Activated CD8-positive, alpha-beta memory T cell treated with anti-CD3 and anti-CD28 coated beads for 24 hours (primary cell): ENCODE measurements at regions not wholly inside any gene's neighbourhood (a gene's known extent, or its start where the extent isn't known, plus 50 kb on each side); places are given as distances from the start of the nearest gene placed in this dataset.
"Not testable (repeated sequence)": the region's sequence is repeated elsewhere in the genome, so short reads cannot be mapped to it uniquely, and the experiment has no call there.

Source experiments
- DNase-seq: peaks from one replicate; pipeline ENCODE4 v3.0.0-alpha.2; 2020

DNA sequence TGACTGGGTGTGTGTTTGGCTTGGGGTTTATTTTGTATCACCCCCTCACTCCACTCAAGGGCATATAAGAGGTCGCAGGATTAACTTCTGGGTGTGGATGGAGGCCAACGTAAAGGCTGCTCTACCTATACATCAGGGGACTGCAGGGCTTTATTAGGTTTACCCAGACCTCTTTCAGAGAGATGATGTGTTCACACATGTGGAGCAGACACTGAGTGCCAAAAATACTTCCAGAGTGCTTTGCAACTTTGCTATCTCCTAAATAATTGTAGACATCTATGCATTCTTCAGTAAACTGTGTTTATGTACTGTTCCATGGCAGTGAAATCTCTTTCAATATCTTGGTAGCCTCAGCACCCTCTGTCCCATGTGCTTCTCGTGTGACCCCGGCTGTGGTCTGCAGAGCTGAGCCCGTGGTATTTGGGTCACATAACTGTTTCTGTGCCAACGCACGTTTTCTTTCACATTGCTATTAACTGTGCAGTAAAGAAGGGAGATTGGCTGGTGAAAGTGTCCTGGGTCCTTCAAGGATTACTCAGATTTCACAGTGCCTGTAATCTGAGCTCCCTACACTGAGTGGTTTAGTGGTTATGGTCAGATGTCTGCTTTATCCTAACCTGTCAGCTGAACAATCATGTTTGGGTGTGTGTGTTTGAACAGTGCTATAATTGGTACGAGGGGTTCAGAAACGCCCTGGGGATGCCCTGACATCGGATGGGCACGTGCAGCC, 208.1 kb downstream of the VAPA start:
- DNase-seq = no peak

DNA sequence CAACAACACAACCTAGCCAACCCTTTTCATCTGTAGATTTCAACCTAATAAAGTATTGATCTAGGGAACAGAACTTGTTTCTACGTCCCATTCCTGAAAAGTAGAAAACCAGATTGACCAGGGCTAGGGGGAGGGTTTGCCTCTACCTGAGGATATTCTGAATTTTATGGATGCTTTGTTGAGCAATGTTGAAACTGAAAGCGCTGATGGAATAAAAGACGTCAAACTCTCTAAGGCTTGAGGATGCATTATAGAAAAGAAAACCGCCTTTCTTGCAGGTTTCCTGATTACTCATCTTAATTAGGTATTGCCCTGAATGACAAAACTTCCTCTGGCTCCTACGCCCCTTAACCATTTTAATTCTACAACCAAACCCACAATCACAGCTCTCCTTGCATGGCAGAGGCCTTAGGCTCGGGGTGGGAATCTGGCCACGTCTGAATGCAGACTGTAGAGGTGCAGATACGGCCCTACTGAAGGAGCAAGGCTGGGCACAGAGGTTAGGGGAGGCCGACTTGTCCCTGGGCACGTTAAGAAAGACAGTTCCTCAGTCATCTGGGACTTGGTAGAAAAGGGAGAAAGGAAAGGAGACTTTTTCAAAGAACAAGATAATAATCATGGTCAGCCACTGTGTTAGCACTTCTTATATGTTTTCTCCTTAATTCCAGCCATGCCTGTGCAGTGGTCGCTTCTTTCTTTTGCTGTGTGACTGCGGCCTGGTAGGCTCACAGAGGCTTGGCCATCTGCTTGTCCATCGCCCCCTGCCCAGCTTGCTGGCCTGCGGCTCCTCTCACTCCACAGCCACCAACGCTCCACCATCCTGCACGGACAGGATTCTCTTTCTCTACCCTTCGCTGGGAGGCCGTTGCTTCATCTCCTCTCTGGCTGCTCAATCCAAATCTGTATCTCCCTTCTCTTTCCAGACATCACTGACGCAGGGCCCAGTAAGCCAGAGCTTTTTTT, 209.5 kb downstream of the VAPA start:
- DNase-seq = no peak

DNA sequence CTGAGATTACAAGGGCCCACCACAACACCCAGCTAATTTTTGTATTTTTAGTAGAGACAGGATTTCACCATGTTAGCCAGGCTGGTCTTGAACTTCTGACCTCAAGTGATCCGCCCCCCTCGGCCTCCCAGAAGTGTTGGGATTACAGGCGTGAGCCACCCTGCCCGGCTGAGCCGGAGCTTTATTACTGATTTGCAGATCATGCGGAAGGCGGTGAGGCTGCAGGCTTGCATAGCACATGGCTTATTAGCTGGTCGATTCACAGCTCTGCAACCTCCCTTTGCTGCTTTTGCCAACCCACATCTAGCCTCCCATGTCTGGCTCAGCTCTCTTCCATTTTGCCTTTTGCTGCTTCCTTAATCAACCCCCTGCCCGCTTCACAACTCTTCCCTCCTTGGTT, 210.3 kb downstream of the VAPA start:
- no peak for DNase-seq

DNA sequence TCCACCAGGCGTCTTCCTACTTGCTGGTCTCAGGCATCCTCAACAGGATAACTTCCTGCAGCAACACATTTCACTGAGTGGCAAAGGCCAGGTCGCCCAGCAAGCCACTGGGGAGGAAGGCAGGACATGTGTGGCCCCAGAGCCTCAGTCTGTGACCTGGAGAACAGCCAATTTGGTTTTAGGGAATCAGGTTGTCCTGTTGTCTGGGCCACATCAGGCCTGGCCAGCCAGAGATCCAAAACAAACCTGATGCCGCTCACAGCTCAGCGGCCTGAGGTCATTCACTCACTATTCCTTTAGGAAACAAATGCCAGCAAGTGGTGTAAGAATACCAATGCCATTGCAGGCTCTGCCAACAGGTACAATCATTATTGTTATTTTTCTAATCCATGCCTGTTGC, 210.7 kb downstream of the VAPA start:
- no peak for DNase-seq

DNA sequence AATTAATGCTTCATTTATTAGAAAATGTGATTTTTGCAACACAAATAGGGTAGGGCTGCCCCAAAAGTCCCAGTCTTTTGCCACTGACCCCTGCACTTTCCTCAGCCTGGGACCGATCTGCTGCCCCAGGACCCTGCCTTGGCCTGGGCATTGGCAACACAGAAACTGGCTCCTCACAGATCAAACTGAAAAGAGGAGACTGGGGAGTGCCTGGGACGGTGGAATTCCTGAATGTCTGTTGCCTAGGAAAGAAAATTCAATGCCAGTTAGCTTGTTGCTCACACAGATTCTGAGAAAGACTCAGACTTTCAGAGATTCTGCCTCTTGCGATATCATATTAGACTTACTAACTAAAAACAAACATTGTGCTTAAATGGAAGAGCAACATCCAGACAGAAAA, 211.2 kb downstream of the VAPA start:
- DNase-seq = no peak

DNA sequence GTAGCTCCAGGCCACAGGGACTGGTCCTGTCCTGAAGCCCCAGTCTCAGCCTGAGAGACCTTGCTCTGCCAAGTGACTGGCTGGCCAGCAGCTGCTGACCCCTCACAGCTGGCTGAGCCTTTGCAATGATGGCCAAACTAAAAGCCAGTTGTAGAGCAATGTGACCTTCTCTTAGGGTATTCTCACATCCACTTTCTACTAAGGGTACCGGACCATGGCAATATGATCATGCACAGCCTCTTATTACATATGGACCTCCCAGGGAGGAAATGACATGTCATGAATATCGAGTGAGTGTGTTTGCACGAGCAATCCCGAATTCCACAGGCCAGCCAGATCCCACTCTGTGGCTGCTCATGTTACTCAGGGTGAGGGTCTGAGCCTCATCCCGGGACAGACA, 213.9 kb downstream of the VAPA start:
- DNase-seq = no peak

DNA sequence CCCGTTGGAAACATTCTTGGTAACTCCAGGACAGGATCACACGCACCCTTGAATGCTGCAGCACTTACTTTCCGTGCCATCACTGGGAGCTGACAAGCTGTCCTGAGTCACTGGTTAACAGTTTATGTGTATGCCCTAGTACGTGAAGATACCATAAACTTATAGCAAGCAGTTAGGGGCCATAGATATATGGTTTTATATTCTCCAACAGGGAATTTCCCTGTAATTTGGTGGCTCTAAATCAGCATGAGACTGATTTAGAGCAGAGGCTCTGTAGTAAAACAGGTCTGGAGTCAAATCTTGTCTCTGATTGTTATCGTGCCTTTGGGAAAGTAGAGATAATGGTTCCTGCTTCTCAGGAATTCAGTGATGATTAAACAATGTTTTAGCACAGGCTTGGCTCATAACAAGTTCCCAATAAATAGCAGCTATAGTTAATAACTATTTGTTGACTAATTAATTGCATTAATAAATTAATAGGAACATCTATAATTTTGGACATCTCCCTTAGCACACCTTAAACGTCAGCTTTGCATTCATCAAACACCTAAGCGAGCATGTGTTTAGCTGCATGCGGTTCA, 215.2 kb downstream of the VAPA start:
- no peak for DNase-seq

DNA sequence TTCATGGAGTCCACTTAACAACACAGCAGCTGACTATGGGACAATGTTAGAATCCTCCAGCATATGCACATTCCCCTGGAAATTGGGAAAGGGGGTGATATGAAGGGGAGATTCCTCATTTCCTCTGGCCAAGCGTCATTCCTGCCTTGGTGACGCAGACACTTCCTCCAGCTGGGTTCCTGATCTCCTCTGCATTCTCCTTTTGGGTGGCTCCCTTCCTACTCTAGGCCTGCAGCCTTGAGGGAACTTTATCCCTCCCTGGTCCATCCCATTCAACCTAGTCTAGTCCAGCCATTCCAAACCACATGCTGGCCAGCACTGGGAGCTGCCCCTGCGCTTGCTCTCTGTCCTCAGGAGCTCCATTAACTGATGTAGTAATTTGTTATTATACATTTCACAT, 216.8 kb downstream of the VAPA start:
- DNase-seq = no peak

DNA sequence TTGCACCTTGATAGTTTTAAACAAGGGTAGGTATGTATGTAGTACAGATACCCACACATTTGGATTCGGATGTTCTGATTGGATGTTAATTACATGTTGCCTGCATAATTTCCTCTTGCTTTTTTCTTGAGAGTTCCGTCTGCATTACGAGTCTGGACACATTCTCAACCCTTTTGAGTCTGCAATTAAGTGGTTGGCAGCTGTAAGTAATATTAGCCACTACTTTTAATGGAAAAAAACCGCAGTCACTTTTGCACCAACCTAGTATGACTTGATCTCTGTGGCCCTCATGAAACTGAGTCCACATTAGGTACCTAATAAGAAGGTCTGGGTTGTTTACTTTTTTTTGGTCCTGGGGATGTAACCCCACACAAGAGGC, 217.3 kb downstream of the VAPA start:
- no peak for DNase-seq

DNA sequence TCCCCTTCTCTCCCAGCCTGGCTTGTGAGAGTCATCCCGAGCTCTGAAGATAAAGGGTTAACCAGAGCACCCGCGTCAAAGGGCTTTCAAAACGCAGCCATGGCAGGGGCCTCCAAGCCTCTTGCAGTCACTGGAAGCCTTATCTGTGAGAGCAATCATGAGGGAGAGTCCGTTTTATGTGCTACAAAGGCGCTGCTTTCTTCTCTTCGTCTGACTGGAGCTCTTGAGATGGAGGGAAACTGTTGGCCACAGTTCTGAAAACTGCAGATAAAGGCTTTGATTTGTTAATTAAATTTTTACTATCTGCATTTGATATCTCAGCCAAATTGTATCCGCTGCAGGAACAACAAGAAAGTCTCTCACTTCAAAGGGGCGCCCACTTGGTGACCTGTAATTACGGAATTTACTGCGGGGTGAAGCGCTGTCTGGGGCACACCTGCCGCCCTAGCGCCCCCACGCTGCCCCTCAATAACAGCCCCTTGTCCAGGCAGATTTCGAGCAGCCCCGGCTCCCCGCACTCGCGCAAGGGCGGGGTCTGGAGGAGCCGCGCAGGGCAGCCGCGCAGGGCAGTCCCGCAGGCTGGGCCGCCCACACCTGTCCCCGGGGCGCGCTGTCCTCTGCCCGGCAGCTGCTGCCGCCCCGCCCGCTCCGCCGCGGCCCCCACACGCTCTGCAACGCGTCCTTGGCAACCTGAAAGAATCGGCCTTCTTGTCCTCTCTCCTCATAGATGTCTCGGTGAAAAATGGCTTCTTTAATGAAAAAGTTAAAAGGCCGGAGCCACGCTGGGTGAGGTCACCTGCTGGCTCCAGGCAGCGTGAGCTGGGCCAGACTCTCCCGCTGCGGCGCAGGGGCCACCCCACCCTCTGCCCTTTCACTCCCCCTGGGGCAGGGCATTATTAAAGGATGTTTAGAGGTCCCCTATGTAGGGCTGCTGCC, 217.9 kb downstream of the VAPA start:
- no peak for DNase-seq

DNA sequence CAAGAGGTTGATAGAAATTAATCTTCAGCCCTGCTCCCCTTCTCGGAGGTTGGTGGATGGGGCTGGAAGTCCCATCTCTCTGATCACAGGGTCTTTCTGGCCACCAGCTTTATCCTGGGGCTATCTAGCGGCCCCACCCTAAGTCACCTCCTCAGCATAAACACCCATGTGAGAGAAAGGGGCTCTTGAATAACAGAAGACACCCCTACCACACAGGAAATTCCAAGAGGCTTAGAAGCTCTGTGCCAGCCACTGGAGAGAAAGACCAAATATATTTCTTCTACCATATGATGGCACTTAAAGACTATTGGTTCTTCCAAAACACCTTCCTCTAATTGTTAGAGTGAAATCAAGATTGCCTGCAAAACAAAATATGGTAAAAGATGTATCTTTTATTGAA, 219.7 kb downstream of the VAPA start:
- no peak for DNase-seq

DNA sequence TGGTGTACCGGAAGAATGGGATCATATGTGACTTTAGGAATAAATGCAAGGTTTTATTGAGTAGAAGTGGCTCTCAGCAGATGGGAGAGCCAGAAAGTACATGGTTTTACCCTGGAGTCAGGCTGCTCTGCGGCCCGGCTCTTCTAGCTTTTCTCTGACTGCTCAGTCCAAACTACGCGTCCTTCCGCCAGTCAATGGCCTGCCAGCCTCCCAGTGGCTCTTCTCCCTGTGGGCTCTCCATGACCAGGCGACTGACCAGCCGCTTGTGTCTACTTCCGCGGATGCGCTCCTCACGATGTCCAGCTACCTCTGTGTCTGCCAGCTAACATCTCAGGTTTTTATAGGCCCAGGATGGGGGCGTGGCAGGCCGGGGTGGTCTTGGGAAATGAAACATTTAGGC, 220.4 kb downstream of the VAPA start:
- no peak for DNase-seq

DNA sequence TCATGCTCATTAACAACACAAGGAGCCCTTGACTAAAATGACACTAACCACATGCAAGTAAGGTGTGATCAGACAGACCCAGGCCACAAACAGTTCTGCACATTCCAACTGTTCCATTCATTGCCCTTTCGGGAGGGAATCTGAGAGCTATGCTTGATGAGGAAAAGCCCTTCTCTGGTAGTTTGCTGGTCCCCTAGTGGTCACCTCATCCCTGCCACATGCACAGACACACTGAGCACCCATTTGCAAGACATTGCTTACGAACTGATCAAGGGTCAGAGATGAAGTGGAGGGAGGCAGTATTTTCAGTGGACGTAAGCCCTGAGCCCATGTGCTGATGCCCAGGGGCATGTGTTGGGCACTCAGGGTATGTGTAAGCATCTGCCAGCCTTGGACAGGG, 220.9 kb downstream of the VAPA start:
- not testable (repeated sequence) for DNase-seq

DNA sequence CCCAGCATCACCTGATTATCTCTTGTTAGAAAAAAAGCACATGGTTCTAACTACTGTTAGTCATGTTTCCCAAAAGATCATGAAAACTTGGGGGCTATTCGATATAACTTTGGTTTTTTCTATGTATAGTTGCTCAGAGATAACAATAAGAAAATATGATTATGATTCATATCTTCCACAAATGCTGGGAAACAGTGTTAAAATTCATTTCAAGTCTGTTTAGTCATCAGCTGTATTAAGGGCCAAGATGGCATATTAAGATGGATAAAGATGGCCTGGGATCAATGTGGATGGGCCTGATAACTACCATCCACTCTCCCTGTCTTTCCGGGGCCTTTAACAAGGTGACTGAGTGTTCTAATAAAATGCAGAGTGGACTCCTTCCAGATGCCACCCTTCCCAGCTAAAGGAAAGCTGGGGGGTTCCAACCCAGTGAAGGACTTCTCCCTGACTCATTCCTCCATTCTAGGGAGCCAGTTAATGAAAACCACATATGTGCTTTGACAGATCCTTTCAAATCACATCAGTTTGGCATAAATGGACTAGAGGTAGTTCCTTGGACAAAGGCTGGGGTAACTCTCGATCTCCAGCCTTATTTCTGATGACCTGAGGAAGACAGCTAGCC, 221.6 kb downstream of the VAPA start:
- DNase-seq = no peak

DNA sequence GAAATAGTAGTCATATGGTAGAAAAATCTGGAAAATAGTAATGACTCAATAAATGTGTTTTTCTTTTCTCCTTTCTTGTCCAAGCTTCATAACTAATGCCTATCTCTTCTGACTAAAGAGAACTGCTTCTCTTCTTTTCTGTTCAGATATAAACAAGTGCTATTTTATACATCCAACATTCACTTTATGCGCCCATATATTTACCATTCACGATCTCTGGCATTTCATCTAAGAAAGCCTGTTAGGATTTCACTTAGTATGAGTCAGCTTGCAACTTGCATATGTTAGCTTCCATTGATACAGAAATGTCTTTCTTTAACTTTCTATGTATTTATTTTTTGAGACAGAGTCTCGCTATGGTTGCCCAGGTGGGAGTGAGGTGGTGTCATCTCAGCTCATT, 224.9 kb downstream of the VAPA start:
- DNase-seq = no peak

DNA sequence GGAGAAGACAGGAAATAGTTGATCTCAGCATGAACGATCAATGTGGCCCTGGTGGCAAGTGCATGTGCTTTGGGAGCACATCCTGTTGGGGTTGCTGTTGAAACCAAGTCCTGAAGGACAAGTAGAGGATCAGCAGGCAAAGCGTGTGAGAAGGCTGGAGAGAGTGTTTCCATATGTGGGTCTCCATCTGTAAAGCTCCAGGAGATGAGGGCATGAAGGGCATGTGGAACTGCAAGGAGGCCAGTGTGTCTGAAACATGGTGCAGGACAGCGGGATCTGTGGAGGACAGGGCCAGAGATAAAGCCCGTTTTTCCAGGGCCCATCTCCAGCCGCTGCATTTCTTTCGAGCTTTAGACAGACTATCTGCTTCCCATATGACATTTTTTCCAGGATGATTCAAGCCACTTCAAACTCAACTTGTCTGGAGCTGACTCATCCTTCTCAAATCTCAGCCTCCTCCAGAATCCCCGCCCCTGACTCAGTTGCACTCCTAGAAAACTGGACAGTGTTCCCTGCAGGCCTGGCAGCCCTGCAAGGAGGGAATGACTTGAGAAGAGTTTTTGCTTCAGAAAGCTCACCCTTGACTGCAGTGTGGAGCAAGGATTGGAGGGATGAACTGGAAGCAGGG, 226.1 kb downstream of the VAPA start:
- DNase-seq = no peak

DNA sequence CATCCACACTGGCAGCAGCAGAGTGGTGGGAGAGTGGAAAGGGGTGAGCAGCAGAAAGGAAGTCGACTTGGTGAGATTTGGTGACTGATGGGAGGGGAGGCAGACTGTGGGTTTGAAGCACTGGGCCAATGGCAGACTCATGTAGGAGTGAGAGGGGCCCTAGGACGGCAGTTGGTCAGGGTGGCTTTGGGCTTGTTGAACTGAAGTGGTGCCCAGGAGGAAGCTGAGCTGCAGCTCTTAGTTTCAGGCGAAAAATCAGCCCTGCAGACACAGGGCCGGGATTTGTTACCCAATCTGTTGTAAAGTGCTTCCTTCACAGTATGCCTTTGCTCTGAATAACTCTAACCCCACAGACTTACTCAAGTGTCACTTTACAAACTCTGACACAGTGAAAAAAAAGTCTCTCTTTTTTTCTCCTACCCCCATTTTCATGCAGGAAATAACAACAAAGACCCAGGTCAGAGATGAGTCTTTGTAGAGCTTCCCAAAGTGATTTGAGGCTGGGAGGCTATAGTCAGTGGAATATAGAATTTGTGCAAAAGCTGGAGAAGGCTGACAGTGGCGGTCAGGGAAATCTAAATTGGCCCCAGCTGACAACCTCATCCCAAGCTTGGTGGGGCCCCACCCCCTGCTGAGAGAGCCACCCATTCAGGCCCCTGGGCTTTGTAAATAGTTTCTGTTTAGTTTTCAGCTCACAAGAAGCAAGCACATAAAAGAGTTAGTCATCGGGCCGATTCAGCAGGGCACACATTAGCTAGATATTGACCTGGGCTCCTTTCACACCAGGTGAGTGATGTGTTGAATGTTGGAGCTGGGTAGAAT, 226.9 kb downstream of the VAPA start:
- DNase-seq = no peak

DNA sequence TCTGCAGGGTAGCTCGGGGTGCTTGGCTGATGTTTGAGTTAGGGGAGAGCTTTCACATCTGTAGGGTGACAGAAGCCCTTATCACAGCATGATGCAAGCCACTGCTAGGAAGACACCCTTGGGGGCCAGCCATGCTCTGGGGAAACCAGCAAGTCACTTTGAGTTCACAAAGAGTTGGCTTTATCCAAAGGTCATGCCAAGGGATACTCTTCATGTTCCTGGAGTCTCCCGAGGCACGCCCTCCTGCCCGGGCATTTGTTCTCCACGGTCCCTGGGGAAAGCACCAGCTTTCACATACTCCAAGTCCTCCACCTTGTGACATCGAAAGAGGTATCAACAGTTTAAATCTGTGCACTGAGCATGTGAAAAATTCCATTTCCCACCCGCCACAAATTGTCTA, 227.7 kb downstream of the VAPA start:
- DNase-seq = no peak

DNA sequence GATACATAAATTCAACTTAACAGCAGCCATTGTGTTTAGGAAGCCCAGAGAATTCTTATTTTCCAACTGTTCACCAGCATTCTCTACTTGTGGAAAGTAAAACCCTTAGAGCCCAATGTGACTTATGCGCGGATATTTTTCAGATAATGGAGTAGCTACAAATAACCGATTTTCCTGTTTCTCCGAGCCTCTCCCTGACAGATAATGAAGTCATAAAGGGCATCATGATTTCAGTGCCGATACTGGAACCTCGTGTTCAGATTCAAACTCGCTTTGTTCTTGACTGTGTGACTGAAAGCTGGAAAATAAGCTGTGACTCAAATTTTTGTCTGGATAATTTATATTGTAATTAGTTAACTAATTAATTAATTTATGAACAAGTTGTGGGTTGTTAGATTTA, 228.2 kb downstream of the VAPA start:
- DNase-seq = no peak

DNA sequence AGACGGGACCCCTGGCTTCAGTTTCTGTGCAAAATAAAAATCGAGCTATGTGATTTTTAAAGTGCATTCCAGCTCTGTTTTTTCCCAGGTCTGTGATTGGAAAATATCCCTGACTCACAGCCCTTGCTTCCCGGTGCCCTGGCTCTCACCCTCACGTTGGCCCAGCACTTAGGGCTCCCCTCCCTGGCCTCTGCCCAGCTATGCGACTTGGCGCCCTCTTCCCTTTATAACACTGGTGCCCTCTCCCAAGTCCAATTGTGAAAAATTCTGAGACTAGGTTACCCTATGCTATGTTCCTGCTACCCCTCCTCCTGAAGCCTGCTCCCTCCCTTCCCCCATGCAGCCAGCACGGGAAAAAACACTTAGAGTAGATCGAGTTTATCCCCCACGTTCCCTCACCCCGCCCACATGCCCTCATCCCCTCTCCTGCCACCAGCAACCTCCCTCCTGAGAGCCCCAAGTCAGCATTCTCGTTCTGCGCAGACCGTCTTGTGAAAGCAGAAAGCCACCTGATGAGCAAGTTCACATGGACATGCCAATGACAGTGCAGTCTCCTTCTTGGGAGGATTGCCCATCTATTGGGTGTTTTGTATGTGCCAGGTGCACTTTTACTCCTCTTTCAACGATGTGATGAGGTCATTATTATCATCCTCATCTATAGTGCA, 228.8 kb downstream of the VAPA start:
- no peak for DNase-seq
